ENCODE measurements at regions not wholly inside any gene's neighbourhood (a gene's known extent, or its start where the extent isn't known, plus 50 kb on each side); places are given as distances from the start of the nearest gene placed in this dataset.

DNA sequence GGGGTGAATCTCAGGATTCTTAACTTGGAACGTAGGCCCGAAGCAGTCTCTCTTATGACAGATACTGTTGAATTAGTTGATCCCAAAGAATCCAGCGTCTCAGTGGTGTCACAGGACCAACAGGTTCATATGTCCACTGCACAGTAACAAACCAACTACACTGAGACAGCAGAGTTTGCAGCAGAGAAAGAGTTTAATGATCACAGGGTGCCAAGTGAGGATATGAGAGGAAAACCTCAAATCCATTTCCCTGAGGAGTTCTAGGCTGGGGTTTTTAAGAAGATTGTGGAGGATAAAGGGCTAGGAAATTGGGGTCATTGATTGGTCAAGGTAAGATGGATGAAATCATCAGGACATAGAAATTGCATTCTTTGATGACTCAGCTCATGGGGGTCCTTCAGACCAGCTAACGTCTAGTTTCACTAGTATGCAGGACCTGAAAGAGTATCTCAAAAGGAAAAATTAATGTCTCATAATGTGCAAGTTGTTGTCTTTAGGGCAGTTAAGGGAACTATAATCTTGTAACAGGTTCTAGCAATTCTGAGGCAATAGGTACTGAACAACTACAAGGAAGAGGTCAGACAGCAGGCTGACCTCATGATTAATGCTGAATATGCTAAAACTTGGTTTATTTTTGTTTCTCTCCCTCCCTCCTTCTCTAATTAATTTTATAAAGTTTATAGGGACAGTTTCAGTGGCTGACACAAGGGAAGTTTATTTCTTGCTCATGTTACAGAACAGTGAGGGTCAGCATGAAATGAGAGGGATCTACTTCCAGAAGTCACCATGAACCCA is 310.9 kb upstream of the NEBL start:
- no peak overlapping the region for H3K4me3 ChIP-seq (ENCODE audit: insufficient read depth in 1 of 2, low read depth in 1 of 2, low read length in 2 of 2)
- no peak overlapping the region for H2BK5ac ChIP-seq (ENCODE audit: low read depth, low read length, poor library complexity, severe bottlenecking)
- H2AFZ ChIP-seq (ENCODE audit: low read depth, low read length), result no peak overlapping the region
- no peaks in the 10 kb centered on the region for H3K79me1 ChIP-seq (replicated peaks; ENCODE audit: low read length, poor library complexity, severe bottlenecking)
- H2BK12ac ChIP-seq (ENCODE audit: low read length in 2 of 2), result no peak overlapping the region
- no peak overlapping the region for H3K9ac ChIP-seq (ENCODE audit: low read length)
- H3K4me1 ChIP-seq (ENCODE audit: control insufficient read depth, insufficient read depth, low read depth, low read length), result no peaks in the 10 kb centered on the region
- H3K23ac ChIP-seq (ENCODE audit: low read length in 2 of 2), result no peak overlapping the region
- WGBS, result 95% methylated on average over 4 of the region's 4 CpGs
- no peak overlapping the region for H4K91ac ChIP-seq (ENCODE audit: low read length)
- H3K36me3 ChIP-seq (ENCODE audit: control insufficient read depth in 1 of 2, insufficient read depth in 2 of 2, low read depth in 1 of 2, low read length in 2 of 2), result no peaks in the 10 kb centered on the region
- no peak overlapping the region for H2BK15ac ChIP-seq (ENCODE audit: low read depth, poor library complexity, severe bottlenecking)
- peaks cover 5% of the 10 kb centered on the region for H3K9me3 ChIP-seq (ENCODE audit: control insufficient read depth, low read length)
- no peak overlapping the region for H4K8ac ChIP-seq (ENCODE audit: low read length)
- H3K27me3 ChIP-seq (ENCODE audit: control insufficient read depth in 1 of 2, insufficient read depth in 1 of 2, low read length in 2 of 2), result peaks cover 7 to 8% of the 10 kb centered on the region in 2 experiments
- H3K18ac ChIP-seq (ENCODE audit: low read depth in 1 of 2, low read length in 2 of 2), result no peak overlapping the region
- no peak overlapping the region for H3K27ac ChIP-seq (ENCODE audit: low read length, poor library complexity, severe bottlenecking)
- no peak overlapping the region for H3K4me2 ChIP-seq (ENCODE audit: low read length, poor library complexity, severe bottlenecking)
- no peak overlapping the region for H3K14ac ChIP-seq (ENCODE audit: low read length in 2 of 2)
- no peak overlapping the region for H2AK5ac ChIP-seq (ENCODE audit: low read length, severe bottlenecking)
- no peak overlapping the region for H2BK120ac ChIP-seq (ENCODE audit: low read depth, low read length)
- H3K4ac ChIP-seq (ENCODE audit: low read depth in 1 of 2, low read length in 2 of 2), result no peak overlapping the region
- DNase-seq, result no peak

DNA sequence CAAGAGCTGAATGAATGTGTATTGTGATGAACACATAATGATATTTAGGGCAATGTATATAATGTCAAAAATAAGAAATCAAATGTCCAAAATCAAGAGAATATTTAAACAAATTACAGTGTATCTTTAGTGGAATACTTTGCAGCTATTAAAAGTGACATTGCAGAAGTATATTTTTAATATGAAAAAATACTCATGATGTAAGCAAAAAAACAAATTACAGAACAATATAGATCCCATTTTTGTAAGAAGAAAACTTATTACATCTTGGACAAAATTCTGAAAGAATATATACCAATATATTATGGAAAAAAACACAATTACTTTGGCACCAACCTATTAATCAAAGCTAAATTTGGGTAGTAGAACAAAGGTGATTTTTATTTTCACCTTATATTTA is 308.2 kb upstream of the NEBL start:
- Histone ChIP-seq H2AFZ (ENCODE audit: low read depth, low read length) (no peak overlapping the region), H4K8ac (ENCODE audit: low read length) (no peak overlapping the region), H3K27ac (ENCODE audit: low read length, poor library complexity, severe bottlenecking) (no peak overlapping the region), H3K36me3 (ENCODE audit: control insufficient read depth in 1 of 2, insufficient read depth in 2 of 2, low read depth in 1 of 2, low read length in 2 of 2) (no peaks in the 10 kb centered on the region), H3K79me1 (replicated peaks; ENCODE audit: low read length, poor library complexity, severe bottlenecking) (no peaks in the 10 kb centered on the region), H3K18ac (ENCODE audit: low read depth in 1 of 2, low read length in 2 of 2) (no peak overlapping the region), H3K9me3 (ENCODE audit: control insufficient read depth, low read length) (peaks cover 5% of the 10 kb centered on the region), H3K4me1 (ENCODE audit: control insufficient read depth, insufficient read depth, low read depth, low read length) (no peaks in the 10 kb centered on the region), H3K4me3 (ENCODE audit: insufficient read depth in 1 of 2, low read depth in 1 of 2, low read length in 2 of 2) (no peak overlapping the region), H4K91ac (ENCODE audit: low read length) (no peak overlapping the region), H2BK12ac (ENCODE audit: low read length in 2 of 2) (no peak overlapping the region), H2BK120ac (ENCODE audit: low read depth, low read length) (no peak overlapping the region), H2AK5ac (ENCODE audit: low read length, severe bottlenecking) (no peak overlapping the region), H3K9ac (ENCODE audit: low read length) (no peak overlapping the region), H3K4me2 (ENCODE audit: low read length, poor library complexity, severe bottlenecking) (no peak overlapping the region), H2BK15ac (ENCODE audit: low read depth, poor library complexity, severe bottlenecking) (no peak overlapping the region), H3K23ac (ENCODE audit: low read length in 2 of 2) (no peak overlapping the region), H3K4ac (ENCODE audit: low read depth in 1 of 2, low read length in 2 of 2) (no peak overlapping the region), H3K14ac (ENCODE audit: low read length in 2 of 2) (no peak overlapping the region), H3K27me3 (ENCODE audit: control insufficient read depth in 1 of 2, insufficient read depth in 1 of 2, low read length in 2 of 2) (peaks cover 7 to 8% of the 10 kb centered on the region in 2 experiments), H2BK5ac (ENCODE audit: low read depth, low read length, poor library complexity, severe bottlenecking) (no peak overlapping the region)
- no peak for DNase-seq

DNA sequence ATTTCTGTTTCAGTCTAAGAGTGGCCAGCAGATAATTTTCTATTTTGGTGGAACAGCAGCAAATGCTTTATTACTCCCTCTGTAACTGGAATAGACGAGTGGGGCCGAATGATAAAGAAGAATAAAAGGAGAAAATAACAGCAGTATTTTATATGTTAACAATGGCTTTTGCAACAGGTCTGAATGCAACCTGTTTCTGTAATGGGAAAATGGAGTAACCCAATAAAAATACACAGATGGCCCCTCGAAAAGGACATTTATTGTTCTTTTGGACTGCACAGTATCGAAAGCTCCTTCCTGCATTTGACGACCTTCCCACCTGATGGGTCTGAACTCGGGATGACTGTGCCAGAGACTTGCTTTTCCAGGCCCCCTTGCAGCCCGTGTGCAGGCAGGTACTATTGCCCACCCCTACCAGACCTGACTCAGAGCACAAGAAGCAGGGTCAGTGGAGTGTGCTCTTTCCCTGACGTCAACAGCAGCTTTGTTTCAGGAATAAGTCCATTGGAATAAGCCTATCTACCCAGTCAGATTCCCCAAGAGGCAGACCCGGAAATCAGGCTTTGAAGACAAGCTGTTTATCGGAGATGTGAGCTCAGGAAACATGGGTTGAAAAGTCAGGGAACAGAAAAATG is 306.5 kb upstream of the NEBL start:
- WGBS, result 82% methylated on average over 10 of the region's 10 CpGs
- H3K14ac ChIP-seq (ENCODE audit: low read length in 2 of 2), result no peak overlapping the region
- peaks cover 12% of the 10 kb centered on the region for H3K9me3 ChIP-seq (ENCODE audit: control insufficient read depth, low read length)
- H3K79me1 ChIP-seq (replicated peaks; ENCODE audit: low read length, poor library complexity, severe bottlenecking), result no peaks in the 10 kb centered on the region
- no peak overlapping the region for H2AFZ ChIP-seq (ENCODE audit: low read depth, low read length)
- no peak overlapping the region for H4K91ac ChIP-seq (ENCODE audit: low read length)
- peaks cover 7 to 8% of the 10 kb centered on the region in 2 experiments for H3K27me3 ChIP-seq (ENCODE audit: control insufficient read depth in 1 of 2, insufficient read depth in 1 of 2, low read length in 2 of 2)
- H2BK15ac ChIP-seq (ENCODE audit: low read depth, poor library complexity, severe bottlenecking), result no peak overlapping the region
- H3K4me1 ChIP-seq (ENCODE audit: control insufficient read depth, insufficient read depth, low read depth, low read length), result no peaks in the 10 kb centered on the region
- no peaks in the 10 kb centered on the region for H3K36me3 ChIP-seq (ENCODE audit: control insufficient read depth in 1 of 2, insufficient read depth in 2 of 2, low read depth in 1 of 2, low read length in 2 of 2)
- H3K9ac ChIP-seq (ENCODE audit: low read length), result no peak overlapping the region
- no peak overlapping the region for H2BK12ac ChIP-seq (ENCODE audit: low read length in 2 of 2)
- DNase-seq, result no peak
- no peak overlapping the region for H2BK5ac ChIP-seq (ENCODE audit: low read depth, low read length, poor library complexity, severe bottlenecking)
- no peak overlapping the region for H2BK120ac ChIP-seq (ENCODE audit: low read depth, low read length)
- H4K8ac ChIP-seq (ENCODE audit: low read length), result no peak overlapping the region
- H3K23ac ChIP-seq (ENCODE audit: low read length in 2 of 2), result no peak overlapping the region
- no peak overlapping the region for H3K4me2 ChIP-seq (ENCODE audit: low read length, poor library complexity, severe bottlenecking)
- H3K27ac ChIP-seq (ENCODE audit: low read length, poor library complexity, severe bottlenecking), result no peak overlapping the region
- no peak overlapping the region for H3K18ac ChIP-seq (ENCODE audit: low read depth in 1 of 2, low read length in 2 of 2)
- H3K4ac ChIP-seq (ENCODE audit: low read depth in 1 of 2, low read length in 2 of 2), result no peak overlapping the region
- H3K4me3 ChIP-seq (ENCODE audit: insufficient read depth in 1 of 2, low read depth in 1 of 2, low read length in 2 of 2), result no peak overlapping the region
- H2AK5ac ChIP-seq (ENCODE audit: low read length, severe bottlenecking), result no peak overlapping the region

DNA sequence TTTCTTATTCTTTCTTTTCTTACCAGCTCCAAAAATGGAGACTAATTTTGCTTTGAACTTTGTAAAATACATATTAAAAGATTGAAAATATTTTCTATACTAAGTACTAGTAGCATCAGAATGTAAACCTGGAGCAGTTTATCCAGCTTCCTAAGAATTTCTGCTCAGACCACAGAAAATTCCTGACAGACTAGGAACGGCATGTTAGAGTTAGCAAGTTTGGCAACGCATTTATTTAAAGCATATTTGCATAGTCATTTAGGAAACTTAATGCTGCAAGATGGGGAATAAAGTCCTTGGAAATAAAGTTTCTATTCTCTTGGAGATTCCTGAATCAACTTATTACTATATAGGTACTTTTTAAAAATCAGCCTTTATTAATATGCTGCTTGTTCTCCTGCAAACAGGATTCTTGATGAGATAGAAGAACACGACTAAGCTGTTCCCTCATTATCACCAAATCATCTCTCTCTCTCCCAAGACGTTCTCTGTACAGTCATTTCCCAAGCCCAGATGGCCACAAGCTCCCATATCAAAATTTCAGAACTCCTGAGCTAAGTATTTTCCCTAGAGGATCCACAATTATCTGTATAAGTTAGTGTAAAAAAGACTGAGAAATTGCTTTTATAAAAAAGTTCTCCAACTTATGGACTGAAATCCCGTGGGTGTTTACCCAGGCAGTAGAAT is 305.8 kb upstream of the NEBL start:
- WGBS, result 93% methylated on average over 3 of the region's 5 CpGs
- Histone ChIP-seq H2AK5ac (ENCODE audit: low read length, severe bottlenecking) (no peak overlapping the region), H4K8ac (ENCODE audit: low read length) (no peak overlapping the region), H2BK5ac (ENCODE audit: low read depth, low read length, poor library complexity, severe bottlenecking) (no peak overlapping the region), H3K27ac (ENCODE audit: low read length, poor library complexity, severe bottlenecking) (no peak overlapping the region), H3K9ac (ENCODE audit: low read length) (no peak overlapping the region), H2BK120ac (ENCODE audit: low read depth, low read length) (no peak overlapping the region), H3K4me2 (ENCODE audit: low read length, poor library complexity, severe bottlenecking) (no peak overlapping the region), H2BK12ac (ENCODE audit: low read length in 2 of 2) (no peak overlapping the region), H4K91ac (ENCODE audit: low read length) (no peak overlapping the region), H3K27me3 (ENCODE audit: control insufficient read depth in 1 of 2, insufficient read depth in 1 of 2, low read length in 2 of 2) (peaks cover 7 to 8% of the 10 kb centered on the region in 2 experiments), H3K4ac (ENCODE audit: low read depth in 1 of 2, low read length in 2 of 2) (no peak overlapping the region), H3K23ac (ENCODE audit: low read length in 2 of 2) (no peak overlapping the region), H2BK15ac (ENCODE audit: low read depth, poor library complexity, severe bottlenecking) (no peak overlapping the region), H3K79me1 (replicated peaks; ENCODE audit: low read length, poor library complexity, severe bottlenecking) (no peaks in the 10 kb centered on the region), H3K14ac (ENCODE audit: low read length in 2 of 2) (no peak overlapping the region), H3K4me3 (ENCODE audit: insufficient read depth in 1 of 2, low read depth in 1 of 2, low read length in 2 of 2) (no peak overlapping the region), H3K9me3 (ENCODE audit: control insufficient read depth, low read length) (peaks cover 17% of the 10 kb centered on the region), H3K18ac (ENCODE audit: low read depth in 1 of 2, low read length in 2 of 2) (no peak overlapping the region), H2AFZ (ENCODE audit: low read depth, low read length) (no peak overlapping the region), H3K4me1 (ENCODE audit: control insufficient read depth, insufficient read depth, low read depth, low read length) (no peaks in the 10 kb centered on the region), H3K36me3 (ENCODE audit: control insufficient read depth in 1 of 2, insufficient read depth in 2 of 2, low read depth in 1 of 2, low read length in 2 of 2) (no peaks in the 10 kb centered on the region)
- no peak for DNase-seq
